ENCODE measurements at regions not wholly inside any gene's neighbourhood (a gene's known extent, or its start where the extent isn't known, plus 50 kb on each side); places are given as distances from the start of the nearest gene placed in this dataset.
"Not testable (repeated sequence)": the region's sequence is repeated elsewhere in the genome, so short reads cannot be mapped to it uniquely, and the experiment has no call there.

GRCh38 chr5:112064271-112064701 lies 307.3 kb upstream of the NREP start:
- DNase-seq, result no peak
- Mint-ChIP-seq H3K27ac (no peak overlapping the region), H3K36me3 (ENCODE audit: low read depth) (no peaks in the 10 kb centered on the region), H3K4me3 (no peak overlapping the region), H3K4me1 (no peaks in the 10 kb centered on the region), H3K27me3 (peaks cover 3% of the 10 kb centered on the region), H3K9me3 (no peaks in the 10 kb centered on the region)
- POLR2A ChIA-PET, result interaction anchor here (0.6 kb wide), 1 partner anchor 870 kb away, joined by 5 read pairs; no protein-coding TSS in a partner anchor
- CTCF ChIA-PET, result no interaction called here

- no peaks in the 10 kb centered on the region for H3K9me3 Mint-ChIP-seq
- peaks cover 3% of the 10 kb centered on the region for H3K27me3 Mint-ChIP-seq
- ChIA-PET POLR2A (no interaction called here), CTCF (no interaction called here)
- H3K4me3 Mint-ChIP-seq, result no peak overlapping the region
- no peaks in the 10 kb centered on the region for H3K4me1 Mint-ChIP-seq
- no peaks in the 10 kb centered on the region for H3K36me3 Mint-ChIP-seq (ENCODE audit: low read depth)
- no peak overlapping the region for H3K27ac Mint-ChIP-seq
- DNase-seq, result no peak
Observed at GRCh38 chr5:112063856-112064255, 306.9 kb upstream of the NREP start.

GRCh38 chr5:112063191-112063590 lies 306.2 kb upstream of the NREP start:
- no peaks in the 10 kb centered on the region for H3K9me3 Mint-ChIP-seq
- no peak for DNase-seq
- ChIA-PET POLR2A (no interaction called here), CTCF (no interaction called here)
- H3K36me3 Mint-ChIP-seq (ENCODE audit: low read depth), result no peaks in the 10 kb centered on the region
- H3K27me3 Mint-ChIP-seq, result peaks cover 3% of the 10 kb centered on the region
- H3K4me1 Mint-ChIP-seq, result no peaks in the 10 kb centered on the region
- H3K27ac Mint-ChIP-seq, result no peak overlapping the region
- no peak overlapping the region for H3K4me3 Mint-ChIP-seq

GRCh38 chr5:112062181-112062580 lies 305.2 kb upstream of the NREP start:
- ChIA-PET CTCF (no interaction called here), POLR2A (no interaction called here)
- H3K9me3 Mint-ChIP-seq, result no peaks in the 10 kb centered on the region
- no peak overlapping the region for H3K27ac Mint-ChIP-seq
- peaks cover 4% of the 10 kb centered on the region for H3K27me3 Mint-ChIP-seq
- H3K36me3 Mint-ChIP-seq (ENCODE audit: low read depth), result no peaks in the 10 kb centered on the region
- H3K4me3 Mint-ChIP-seq, result no peak overlapping the region
- no peaks in the 10 kb centered on the region for H3K4me1 Mint-ChIP-seq
- no peak for DNase-seq

- H3K27me3 Mint-ChIP-seq, result peaks cover 4% of the 10 kb centered on the region
- CTCF ChIA-PET, result no interaction called here
Observed at GRCh38 chr5:112061666-112062065, 304.7 kb upstream of the NREP start.

GRCh38 chr5:112059579-112060135 lies 302.7 kb upstream of the NREP start:
- Mint-ChIP-seq H3K27me3 (peaks cover 4% of the 10 kb centered on the region), H3K27ac (no peak overlapping the region), H3K9me3 (peaks cover 3% of the 10 kb centered on the region), H3K4me1 (no peaks in the 10 kb centered on the region), H3K4me3 (no peak overlapping the region), H3K36me3 (ENCODE audit: low read depth) (no peaks in the 10 kb centered on the region)
- CTCF ChIA-PET, result no interaction called here
- no peak for DNase-seq
- POLR2A ChIA-PET, result no interaction called here

More at GRCh38 chr5:112061666-112062065, 304.7 kb upstream of the NREP start:
- DNase-seq, result no peak
- no peaks in the 10 kb centered on the region for H3K4me1 Mint-ChIP-seq
- H3K27ac Mint-ChIP-seq, result no peak overlapping the region
- H3K9me3 Mint-ChIP-seq, result no peaks in the 10 kb centered on the region
- POLR2A ChIA-PET, result no interaction called here
- H3K4me3 Mint-ChIP-seq, result no peak overlapping the region
- H3K36me3 Mint-ChIP-seq (ENCODE audit: low read depth), result no peaks in the 10 kb centered on the region

- ChIA-PET CTCF (no interaction called here), POLR2A (no interaction called here)
- Mint-ChIP-seq H3K9me3 (no peaks in the 10 kb centered on the region), H3K4me1 (no peaks in the 10 kb centered on the region), H3K27me3 (peaks cover 2% of the 10 kb centered on the region), H3K4me3 (no peak overlapping the region), H3K36me3 (ENCODE audit: low read depth) (no peaks in the 10 kb centered on the region), H3K27ac (no peak overlapping the region)
- no peak for DNase-seq
Observed at GRCh38 chr5:112049738-112050137, 292.7 kb upstream of the NREP start.

GRCh38 chr5:112036206-112036605 lies 279.2 kb upstream of the NREP start:
- no peaks in the 10 kb centered on the region for H3K4me1 Mint-ChIP-seq
- ChIA-PET CTCF (no interaction called here), POLR2A (no interaction called here)
- H3K9me3 Mint-ChIP-seq, result no peaks in the 10 kb centered on the region
- DNase-seq, result no peak
- no peaks in the 10 kb centered on the region for H3K36me3 Mint-ChIP-seq (ENCODE audit: low read depth)
- H3K27me3 Mint-ChIP-seq, result no peaks in the 10 kb centered on the region
- H3K4me3 Mint-ChIP-seq, result no peak overlapping the region
- no peak overlapping the region for H3K27ac Mint-ChIP-seq

GRCh38 chr5:112034421-112034979 lies 277.5 kb upstream of the NREP start:
- Mint-ChIP-seq H3K9me3 (no peaks in the 10 kb centered on the region), H3K4me1 (no peaks in the 10 kb centered on the region), H3K4me3 (no peak overlapping the region), H3K27ac (no peak overlapping the region), H3K36me3 (ENCODE audit: low read depth) (no peaks in the 10 kb centered on the region), H3K27me3 (no peaks in the 10 kb centered on the region)
- POLR2A ChIA-PET, result no interaction called here
- DNase-seq, result no peak
- CTCF ChIA-PET, result no interaction called here

- H3K4me1 Mint-ChIP-seq, POLR2A ChIA-PET, CTCF ChIA-PET: not testable (repeated sequence)
Observed at GRCh38 chr5:112026879-112027278, 269.9 kb upstream of the NREP start.

GRCh38 chr5:112025757-112026156 lies 268.8 kb upstream of the NREP start:
- POLR2A ChIA-PET, result no interaction called here
- Mint-ChIP-seq H3K27me3 (no peaks in the 10 kb centered on the region), H3K36me3 (ENCODE audit: low read depth) (no peaks in the 10 kb centered on the region), H3K27ac (no peak overlapping the region), H3K4me3 (no peak overlapping the region), H3K4me1 (no peaks in the 10 kb centered on the region), H3K9me3 (no peaks in the 10 kb centered on the region)
- CTCF ChIA-PET, result no interaction called here
- DNase-seq, result no peak

More at GRCh38 chr5:112026879-112027278, 269.9 kb upstream of the NREP start:
- DNase-seq; H3K36me3 Mint-ChIP-seq (ENCODE audit: low read depth); H3K27ac Mint-ChIP-seq; H3K27me3 Mint-ChIP-seq; H3K4me3 Mint-ChIP-seq; H3K9me3 Mint-ChIP-seq: not testable (repeated sequence)

GRCh38 chr5:112024769-112025168 lies 267.8 kb upstream of the NREP start:
- DNase-seq, result no peak
- ChIA-PET POLR2A (no interaction called here), CTCF (no interaction called here)
- H3K27me3 Mint-ChIP-seq, result no peaks in the 10 kb centered on the region
- H3K36me3 Mint-ChIP-seq (ENCODE audit: low read depth), result no peaks in the 10 kb centered on the region
- no peak overlapping the region for H3K27ac Mint-ChIP-seq
- no peak overlapping the region for H3K4me3 Mint-ChIP-seq
- H3K4me1 Mint-ChIP-seq, result no peaks in the 10 kb centered on the region
- H3K9me3 Mint-ChIP-seq, result no peaks in the 10 kb centered on the region

GRCh38 chr5:112024221-112024620 lies 267.2 kb upstream of the NREP start:
- ChIA-PET POLR2A (no interaction called here), CTCF (no interaction called here)
- DNase-seq, result no peak
- Mint-ChIP-seq H3K36me3 (ENCODE audit: low read depth) (no peaks in the 10 kb centered on the region), H3K4me3 (no peak overlapping the region), H3K27me3 (no peaks in the 10 kb centered on the region), H3K9me3 (no peaks in the 10 kb centered on the region), H3K4me1 (no peaks in the 10 kb centered on the region), H3K27ac (no peak overlapping the region)

GRCh38 chr5:112023766-112024165 lies 266.8 kb upstream of the NREP start:
- POLR2A ChIA-PET, result no interaction called here
- Mint-ChIP-seq H3K9me3 (no peaks in the 10 kb centered on the region), H3K27me3 (no peaks in the 10 kb centered on the region), H3K36me3 (ENCODE audit: low read depth) (no peaks in the 10 kb centered on the region), H3K4me3 (no peak overlapping the region), H3K27ac (no peak overlapping the region), H3K4me1 (no peaks in the 10 kb centered on the region)
- no peak for DNase-seq
- CTCF ChIA-PET, result no interaction called here
